ENCODE measurements at regions not wholly inside any gene's neighbourhood (a gene's known extent, or its start where the extent isn't known, plus 50 kb on each side); places are given as distances from the start of the nearest gene placed in this dataset.
"Not testable (repeated sequence)": the region's sequence is repeated elsewhere in the genome, so short reads cannot be mapped to it uniquely, and the experiment has no call there.

DNA sequence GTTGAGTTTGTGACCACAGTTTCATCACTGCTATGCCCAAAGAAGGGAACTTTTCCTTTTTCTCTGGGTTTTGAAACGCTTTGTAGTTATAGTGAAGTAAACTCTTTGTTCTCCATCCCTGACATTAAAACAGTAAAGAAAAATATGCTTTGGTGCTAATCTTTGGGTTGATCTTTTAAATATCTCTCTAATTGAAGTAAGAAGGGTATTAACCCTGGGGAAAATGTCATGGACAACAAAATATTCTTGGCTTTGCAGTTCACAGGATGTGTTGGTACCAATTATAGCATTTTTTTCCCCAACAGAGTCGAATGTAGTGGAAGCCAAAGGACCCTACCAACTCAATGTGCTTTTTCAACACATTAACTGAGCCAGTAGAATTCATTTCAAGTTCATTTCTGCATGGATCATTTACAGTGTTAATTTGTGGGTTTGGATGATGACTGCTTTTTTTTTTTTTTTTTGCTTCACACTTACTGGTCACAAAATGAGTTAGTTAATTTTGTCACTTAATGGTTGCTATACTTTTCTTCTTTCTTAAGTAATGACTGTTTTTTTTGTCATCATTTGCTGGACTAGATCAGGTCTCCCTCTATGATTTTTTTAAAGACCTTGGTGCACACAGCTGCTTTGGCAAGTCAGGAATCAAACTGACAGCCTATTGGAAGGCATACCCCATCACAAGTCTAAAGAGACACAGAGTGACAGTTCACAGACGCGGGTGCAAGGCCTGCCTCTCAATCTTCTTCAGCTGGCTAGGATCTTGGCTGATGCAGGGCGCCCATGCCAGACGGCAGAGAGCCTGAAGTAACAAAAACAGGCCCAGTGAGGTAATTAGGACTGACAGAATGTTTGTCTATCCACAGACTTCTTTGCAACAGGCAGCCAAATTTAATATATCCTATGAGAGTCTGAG lies 98.8 kb upstream of the MMADHC start:
- in situ Hi-C loops (cut with HindIII; ENCODE audit: low sequenced_read_pairs) = no loop called here
- DNase-seq (ENCODE audit: low read depth) = no peak
- H3K4me3 ChIP-seq (ENCODE audit: low read depth, low read length) = no peak overlapping the region
- TF ChIP-seq, protein P1, sequence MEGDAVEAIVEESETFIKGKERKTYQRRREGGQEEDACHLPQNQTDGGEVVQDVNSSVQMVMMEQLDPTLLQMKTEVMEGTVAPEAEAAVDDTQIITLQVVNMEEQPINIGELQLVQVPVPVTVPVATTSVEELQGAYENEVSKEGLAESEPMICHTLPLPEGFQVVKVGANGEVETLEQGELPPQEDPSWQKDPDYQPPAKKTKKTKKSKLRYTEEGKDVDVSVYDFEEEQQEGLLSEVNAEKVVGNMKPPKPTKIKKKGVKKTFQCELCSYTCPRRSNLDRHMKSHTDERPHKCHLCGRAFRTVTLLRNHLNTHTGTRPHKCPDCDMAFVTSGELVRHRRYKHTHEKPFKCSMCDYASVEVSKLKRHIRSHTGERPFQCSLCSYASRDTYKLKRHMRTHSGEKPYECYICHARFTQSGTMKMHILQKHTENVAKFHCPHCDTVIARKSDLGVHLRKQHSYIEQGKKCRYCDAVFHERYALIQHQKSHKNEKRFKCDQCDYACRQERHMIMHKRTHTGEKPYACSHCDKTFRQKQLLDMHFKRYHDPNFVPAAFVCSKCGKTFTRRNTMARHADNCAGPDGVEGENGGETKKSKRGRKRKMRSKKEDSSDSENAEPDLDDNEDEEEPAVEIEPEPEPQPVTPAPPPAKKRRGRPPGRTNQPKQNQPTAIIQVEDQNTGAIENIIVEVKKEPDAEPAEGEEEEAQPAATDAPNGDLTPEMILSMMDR (IDR thresholded peaks at IDR 0.05; ENCODE audit: low read depth, low read length, missing control alignments) = no peak

DNA sequence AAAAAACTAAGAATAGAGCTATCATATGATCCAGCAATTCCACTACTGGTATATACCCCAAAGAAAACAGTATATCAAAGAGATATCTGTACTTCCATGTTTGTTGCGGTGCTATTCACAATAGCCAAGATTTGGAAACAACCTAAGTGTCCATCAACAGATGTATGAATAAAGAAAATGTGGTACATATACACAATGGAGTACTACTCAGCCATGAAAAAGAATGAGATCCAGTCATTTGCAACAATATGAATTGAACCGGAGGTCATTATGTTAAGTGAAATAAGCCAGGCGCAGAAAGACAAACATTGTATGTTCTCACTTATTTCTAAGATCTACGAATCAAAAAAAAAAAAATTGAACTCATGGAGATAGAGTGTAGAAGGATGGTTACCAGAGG lies 97.8 kb upstream of the MMADHC start:
- DNase-seq (ENCODE audit: low read depth); H3K4me3 ChIP-seq (ENCODE audit: low read depth, low read length); in situ Hi-C loops (cut with HindIII; ENCODE audit: low sequenced_read_pairs): not testable (repeated sequence)

DNA sequence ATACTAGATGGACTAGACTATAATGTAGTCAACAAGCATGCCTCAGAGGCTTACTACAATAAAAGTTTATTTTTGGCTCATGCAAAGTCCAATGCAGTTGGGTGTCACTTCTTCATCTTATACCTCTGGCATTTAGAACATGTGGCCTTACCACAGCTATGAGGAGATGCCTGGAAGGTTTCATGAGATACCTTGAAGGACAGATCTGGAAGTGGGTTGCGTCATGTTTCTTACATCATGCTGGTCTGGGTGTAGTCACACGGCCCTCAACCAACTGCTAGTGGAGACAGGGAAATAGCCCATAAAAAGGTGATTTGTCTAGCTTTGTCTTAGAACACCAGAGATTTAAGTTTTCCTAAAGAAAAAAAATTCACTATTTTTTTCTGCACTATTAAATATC lies 91.7 kb upstream of the MMADHC start:
- DNase-seq (ENCODE audit: low read depth) = no peak
- in situ Hi-C loops (cut with HindIII; ENCODE audit: low sequenced_read_pairs) = no loop called here
- TF ChIP-seq, protein P1 (IDR thresholded peaks at IDR 0.05; ENCODE audit: low read depth, low read length, missing control alignments) = no peak

DNA sequence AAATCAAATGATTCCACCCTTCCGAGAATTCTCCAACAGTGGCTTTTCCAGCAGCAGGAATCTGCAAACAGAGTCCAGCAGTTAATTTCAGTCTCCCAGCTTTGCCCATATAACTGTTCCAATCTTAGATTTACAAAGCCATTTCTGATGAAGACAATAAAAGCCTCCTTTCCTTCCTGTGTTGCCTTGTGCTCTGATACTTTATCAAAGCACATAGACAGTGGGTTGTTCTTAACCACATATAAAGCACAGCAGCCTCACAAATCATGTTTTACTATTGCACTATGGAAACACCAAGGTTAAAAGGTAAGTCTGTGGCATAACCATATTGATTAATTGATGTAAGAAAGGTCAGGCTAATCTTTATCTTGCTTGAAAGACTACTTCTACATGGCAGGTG lies 89.8 kb upstream of the MMADHC start:
- in situ Hi-C loops (cut with HindIII; ENCODE audit: low sequenced_read_pairs) = no loop called here
- H3K4me3 ChIP-seq (ENCODE audit: low read depth, low read length) = no peak overlapping the region
- DNase-seq (ENCODE audit: low read depth) = no peak
- TF ChIP-seq, protein P1 (IDR thresholded peaks at IDR 0.05; ENCODE audit: low read depth, low read length, missing control alignments) = no peak

More for the DNA sequence above, 91.7 kb upstream of the MMADHC start:
- H3K4me3 ChIP-seq (ENCODE audit: low read depth, low read length) = no peak overlapping the region

DNA sequence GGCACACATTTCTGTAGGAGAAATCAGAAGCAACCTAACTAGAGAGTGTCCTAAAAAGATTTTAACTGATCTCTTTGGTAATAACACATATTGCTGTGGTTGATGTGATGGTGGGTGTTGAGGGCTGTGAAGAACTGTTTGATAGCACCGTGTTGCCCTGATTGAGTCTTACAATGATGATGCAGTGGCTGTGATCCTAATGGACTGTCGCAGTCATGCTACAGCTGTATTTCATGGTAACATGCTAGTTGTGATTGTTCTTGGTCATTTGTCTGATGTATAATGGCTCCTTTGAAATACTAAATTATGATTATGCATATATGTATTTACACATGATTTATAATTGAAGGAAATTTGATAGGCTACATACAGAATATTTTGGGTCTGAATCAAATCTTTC lies 82.5 kb upstream of the MMADHC start:
- H3K4me3 ChIP-seq (ENCODE audit: low read depth, low read length) = no peak overlapping the region
- in situ Hi-C loops (cut with HindIII; ENCODE audit: low sequenced_read_pairs) = no loop called here
- DNase-seq (ENCODE audit: low read depth) = no peak
- TF ChIP-seq, protein P1 (IDR thresholded peaks at IDR 0.05; ENCODE audit: low read depth, low read length, missing control alignments) = no peak

DNA sequence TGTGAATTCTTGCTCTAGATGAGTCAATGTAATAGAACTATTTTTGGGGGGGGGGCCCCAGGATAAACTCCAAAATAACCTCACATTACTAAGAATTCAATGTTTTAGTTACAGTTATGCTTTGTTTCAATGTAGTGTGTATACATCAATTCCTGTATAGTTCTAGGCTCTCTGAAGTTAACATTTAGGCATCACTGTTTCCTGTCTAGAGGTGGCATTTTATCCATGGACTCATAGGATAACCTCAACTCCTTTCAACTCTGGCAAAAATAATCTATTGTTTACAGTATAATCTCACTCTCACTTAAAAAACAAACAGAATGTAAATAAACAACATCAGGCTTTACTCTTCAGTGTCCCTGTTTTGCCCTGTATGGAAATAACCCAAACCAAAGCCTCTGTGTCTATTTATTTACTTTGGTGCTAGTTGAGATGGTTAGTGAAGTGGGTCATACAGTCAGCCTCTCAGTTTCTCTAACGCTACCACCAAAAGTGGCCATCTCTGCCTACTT lies 79.3 kb upstream of the MMADHC start:
- TF ChIP-seq, protein P1 (IDR thresholded peaks at IDR 0.05; ENCODE audit: low read depth, low read length, missing control alignments) = no peak
- in situ Hi-C loops (cut with HindIII; ENCODE audit: low sequenced_read_pairs) = no loop called here

DNA sequence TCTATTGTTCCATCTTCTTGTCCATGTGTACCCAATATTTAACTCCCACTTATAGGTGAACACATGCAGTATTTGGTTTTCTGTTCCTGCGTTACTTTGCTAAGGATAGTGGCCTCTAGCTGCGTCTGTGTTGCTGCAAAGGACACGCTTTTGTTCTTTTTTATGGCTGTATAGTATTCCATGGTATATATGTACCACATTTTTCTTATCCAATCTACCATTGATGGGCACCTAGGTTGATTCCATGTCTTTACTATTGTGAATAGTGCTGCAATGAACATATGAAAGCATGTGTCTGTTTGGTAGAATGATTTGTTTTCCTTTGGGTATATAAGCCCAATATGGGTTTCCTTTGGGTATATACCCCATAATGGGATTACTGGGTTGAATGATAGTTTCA lies 77.3 kb upstream of the MMADHC start:
- no peak for DNase-seq (ENCODE audit: low read depth)
- in situ Hi-C loops (cut with HindIII; ENCODE audit: low sequenced_read_pairs) = no loop called here
- no peak overlapping the region for H3K4me3 ChIP-seq (ENCODE audit: low read depth, low read length)
- TF ChIP-seq, protein P1 (IDR thresholded peaks at IDR 0.05; ENCODE audit: low read depth, low read length, missing control alignments) = no peak

More for the DNA sequence above, 79.3 kb upstream of the MMADHC start:
- no peak for DNase-seq (ENCODE audit: low read depth)
- no peak overlapping the region for H3K4me3 ChIP-seq (ENCODE audit: low read depth, low read length)

All from astrocyte of the cerebellum (primary cell).